ENCODE measurements at regions not wholly inside any gene's neighbourhood (a gene's known extent, or its start where the extent isn't known, plus 50 kb on each side); places are given as distances from the start of the nearest gene placed in this dataset.

DNA sequence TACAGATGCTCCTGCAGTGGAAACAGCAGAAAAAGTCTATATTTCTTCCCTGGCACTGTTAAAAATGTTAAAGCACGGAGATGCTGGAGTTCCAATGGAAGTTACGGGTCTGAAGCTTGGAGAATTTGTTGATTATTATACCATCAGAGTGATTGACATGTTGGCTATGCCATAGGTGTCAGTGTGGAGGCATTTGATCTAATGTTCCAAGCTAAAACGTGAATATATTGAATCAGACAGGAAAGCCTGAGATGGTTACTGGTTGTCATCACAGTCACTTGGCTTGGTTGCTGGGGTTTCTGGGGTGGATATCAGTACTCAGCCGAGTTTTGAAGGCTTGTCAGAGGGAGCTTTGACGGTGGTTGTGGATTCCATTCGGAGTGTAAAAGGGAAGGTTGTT, 262.9 kb upstream of the CNTNAP5 start:
- TF ChIP-seq CTCF (conservative IDR thresholded peaks at IDR 0.05 in 1 of 2, IDR thresholded peaks at IDR 0.05 in 1 of 2; ENCODE audit: extremely low read depth in 1 of 2, insufficient read depth in 1 of 2, low read depth in 1 of 2, low read length in 2 of 2) (no peak), EZH2 (IDR thresholded peaks at IDR 0.05; ENCODE audit: borderline replicate concordance, low read length) (no peak)
